ENCODE measurements at regions not wholly inside any gene's neighbourhood (a gene's known extent, or its start where the extent isn't known, plus 50 kb on each side); places are given as distances from the start of the nearest gene placed in this dataset.
"Not testable (repeated sequence)": the region's sequence is repeated elsewhere in the genome, so short reads cannot be mapped to it uniquely, and the experiment has no call there.

DNA sequence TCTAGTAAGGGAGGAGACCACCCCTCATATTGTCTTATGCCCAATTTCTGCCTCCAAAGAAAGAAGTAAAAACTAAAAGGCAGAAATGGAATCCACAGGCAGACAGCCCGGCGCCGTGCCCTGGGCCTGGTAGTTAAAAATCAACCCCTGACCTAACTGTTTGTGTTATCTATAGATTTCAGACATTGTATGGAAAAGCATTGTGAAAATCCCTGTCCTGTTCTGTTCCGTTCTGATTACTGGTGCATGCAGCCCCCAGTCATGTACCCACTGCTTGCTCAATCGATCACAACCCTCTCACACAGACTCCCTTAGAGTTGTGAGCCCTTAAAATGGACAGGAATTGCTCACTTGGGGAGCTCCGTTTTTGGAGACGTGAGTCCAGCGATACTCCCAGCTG is 204.0 kb downstream of the CWF19L2 start:
- TF ChIP-seq EZH2 (IDR thresholded peaks at IDR 0.05; ENCODE audit: insufficient read depth, poor library complexity, severe bottlenecking); EZH2phosphoT487 (IDR thresholded peaks at IDR 0.05; ENCODE audit: insufficient read depth, low read depth): not testable (repeated sequence)
